Transverse colon (tissue), 4 donors: ENCODE measurements at regions not wholly inside any gene's neighbourhood (a gene's known extent, or its start where the extent isn't known, plus 50 kb on each side); places are given as distances from the start of the nearest gene placed in this dataset.

ENCODE experiments used
- DNase-seq: peaks from one replicate; pipeline ENCODE4 v3.0.0-alpha.2; 2019
- H3K27ac ChIP-seq, 4 donors: fragments of 200-600 bp; sonication (generic); 2 replicates each; pipeline ENCODE4 v1.5.1; 2016 to 2018; ENCODE audit warnings: inconsistent platforms in 4 of 4
- H3K27me3 ChIP-seq: fragments of 200-600 bp; sonication (generic); 2 replicates; pipeline ENCODE4 v1.5.1; 2017; ENCODE audit warnings: inconsistent platforms
- H3K36me3 ChIP-seq, 4 donors: fragments of 200-600 bp; sonication (generic); 2 replicates each; pipeline ENCODE4 v1.5.1; 2017 to 2019; ENCODE audit warnings: inconsistent platforms in 4 of 4
- H3K4me1 ChIP-seq, 4 donors: fragments of 200-600 bp; sonication (generic); 2 replicates each; pipeline ENCODE4 v1.5.1; 2017 to 2020; ENCODE audit warnings: inconsistent platforms in 4 of 4
- H3K4me3 ChIP-seq, 4 donors: fragments of 200-600 bp; sonication (generic); 1 replicate in 1 of 4; 2 replicates in 3 of 4; pipeline versions ENCODE4 v1.5.1 to v1.6.1; 2017 to 2019; ENCODE audit warnings: inconsistent platforms in 4 of 4
- H3K9me3 ChIP-seq, 2 donors: fragments of 200-600 bp; sonication (generic); 2 replicates each; pipeline ENCODE4 v1.5.1; 2017 to 2019; ENCODE audit warnings: inconsistent platforms in 2 of 2
- CTCF ChIP-seq, 5 experiments: fragments of 200-600 bp in 3 of 5; fragments of 450-650 bp in 2 of 5; sonication (generic) in 3 of 5; IDR thresholded peaks; 1 replicate in 2 of 5; 2 replicates in 3 of 5; pipeline ENCODE4 v1.5.1; 2016 to 2017; ENCODE audit warnings: antibody characterized with exemption in 5 of 5, inconsistent platforms in 3 of 5, mild to moderate bottlenecking in 2 of 5, moderate library complexity in 1 of 5
- EP300 ChIP-seq: sonication (generic); formaldehyde crosslinking; IDR thresholded peaks from one replicate; pipeline ENCODE4 v1.6.1; 2017; ENCODE audit warnings: antibody characterized with exemption, low read depth
- POLR2A ChIP-seq: fragments of 450-650 bp; IDR thresholded peaks from one replicate; pipeline ENCODE4 v1.6.1; 2016; ENCODE audit warnings: antibody characterized with exemption, mild to moderate bottlenecking, moderate library complexity
- POLR2AphosphoS5 ChIP-seq, 3 donors: sonication (generic); formaldehyde crosslinking; IDR thresholded peaks; one replicate each; pipeline ENCODE4 v1.6.1; 2016; ENCODE audit warnings: antibody characterized with exemption in 3 of 3
- WGBS, 2 donors: methylation state at CpG; one replicate each; pipeline ENCODE4 v1.1.5; 2018; ENCODE audit warnings: low coverage in 1 of 2; 5-methylcytosine and 5-hydroxymethylcytosine counted together
- in situ Hi-C, 4 donors: fragments of 200-750 bp; cut with MboI; loops; one replicate each; pipeline versions ENCODE4 v1.15.0 to v1.15.1; 2017; ENCODE audit warnings: low sequenced_read_pairs in 3 of 4, low pct_ligation_motif_present in 1 of 4, low pct_unique_long_range_greater_than_20kb in 1 of 4
- intact Hi-C: fragments of 100-400 bp; cut with DNase I; formaldehyde crosslinking; loops from one replicate; pipeline ENCODE4 v1.15.1; 2023; ENCODE audit warnings: low total_unique reads

GRCh38 chr11:101729406-101730078 is 145.7 kb upstream of the TRPC6 start:
- TF ChIP-seq CTCF (IDR thresholded peaks at IDR 0.05) (no peak), POLR2A (no peak), EP300 (no peak), POLR2AphosphoS5 (IDR thresholded peaks at IDR 0.05) (no peak)
- H3K27ac ChIP-seq = no peak overlapping the region
- no peak for DNase-seq
- no peaks in the 10 kb centered on the region for H3K36me3 ChIP-seq
- no peak overlapping the region for H3K4me3 ChIP-seq
- in situ Hi-C loops = no loop called here
- H3K27me3 ChIP-seq = no peaks in the 10 kb centered on the region
- WGBS, 2 donors = 73 to 80% methylated on average over 2 of the region's 2 CpGs
- H3K4me1 ChIP-seq = no peaks in the 10 kb centered on the region
- no peaks in the 10 kb centered on the region for H3K9me3 ChIP-seq
- intact Hi-C loops = no loop called here

- no peak overlapping the region for H3K27ac ChIP-seq
- no peak for DNase-seq
- in situ Hi-C loops = no loop called here
- TF ChIP-seq CTCF (IDR thresholded peaks at IDR 0.05) = no peak
- no peak for TF ChIP-seq EP300
- TF ChIP-seq POLR2A = no peak
- TF ChIP-seq POLR2AphosphoS5 (IDR thresholded peaks at IDR 0.05) = no peak
- intact Hi-C loops = no loop called here
- 43 to 46% methylated on average over 3 of the region's 3 CpGs for WGBS, 2 donors
- H3K27me3 ChIP-seq = no peaks in the 10 kb centered on the region
- H3K4me1 ChIP-seq = no peaks in the 10 kb centered on the region
- H3K36me3 ChIP-seq = no peaks in the 10 kb centered on the region
- no peak overlapping the region for H3K4me3 ChIP-seq
- H3K9me3 ChIP-seq = no peaks in the 10 kb centered on the region
Observed at GRCh38 chr11:101727451-101727850, 143.6 kb upstream of the TRPC6 start.

GRCh38 chr11:101726988-101727387 is 143.2 kb upstream of the TRPC6 start:
- Histone ChIP-seq H3K9me3 (no peaks in the 10 kb centered on the region), H3K27ac (no peak overlapping the region), H3K4me3 (no peak overlapping the region), H3K27me3 (no peaks in the 10 kb centered on the region), H3K36me3 (no peaks in the 10 kb centered on the region), H3K4me1 (no peaks in the 10 kb centered on the region)
- WGBS, 2 donors = 0 to 53% methylated on average over 1 of the region's 1 CpG
- no peak for DNase-seq
- intact Hi-C loops (no loop called here), in situ Hi-C loops (no loop called here)
- TF ChIP-seq POLR2AphosphoS5 (IDR thresholded peaks at IDR 0.05) (no peak), CTCF (IDR thresholded peaks at IDR 0.05) (no peak), POLR2A (no peak), EP300 (no peak)

- Histone ChIP-seq H3K27me3 (no peaks in the 10 kb centered on the region), H3K4me1 (no peaks in the 10 kb centered on the region), H3K36me3 (no peaks in the 10 kb centered on the region), H3K9me3 (no peaks in the 10 kb centered on the region), H3K4me3 (no peak overlapping the region), H3K27ac (no peak overlapping the region)
- intact Hi-C loops (no loop called here), in situ Hi-C loops (no loop called here)
- TF ChIP-seq EP300 (no peak), POLR2AphosphoS5 (IDR thresholded peaks at IDR 0.05) (no peak), CTCF (IDR thresholded peaks at IDR 0.05) (no peak)
- no peak for DNase-seq
- WGBS, 2 donors = 63 to 70% methylated on average over 1 of the region's 1 CpG
Observed at GRCh38 chr11:101723371-101723770, 139.6 kb upstream of the TRPC6 start.
